Transverse colon (tissue), 4 donors: ENCODE measurements at regions not wholly inside any gene's neighbourhood (a gene's known extent, or its start where the extent isn't known, plus 50 kb on each side); places are given as distances from the start of the nearest gene placed in this dataset.

Source experiments
- EP300 ChIP-seq: sonication (generic); formaldehyde crosslinking; IDR thresholded peaks from one replicate; pipeline ENCODE4 v1.6.1; 2017; ENCODE audit warnings: antibody characterized with exemption, low read depth
- POLR2A ChIP-seq: fragments of 450-650 bp; IDR thresholded peaks from one replicate; pipeline ENCODE4 v1.6.1; 2016; ENCODE audit warnings: antibody characterized with exemption, mild to moderate bottlenecking, moderate library complexity
- POLR2AphosphoS5 ChIP-seq, 3 donors: sonication (generic); formaldehyde crosslinking; IDR thresholded peaks; one replicate each; pipeline ENCODE4 v1.6.1; 2016; ENCODE audit warnings: antibody characterized with exemption in 3 of 3
- TF ChIP-seq, protein P1 (sequence below), 5 experiments: fragments of 200-600 bp in 3 of 5; fragments of 450-650 bp in 2 of 5; sonication (generic) in 3 of 5; IDR thresholded peaks; 1 replicate in 2 of 5; 2 replicates in 3 of 5; pipeline ENCODE4 v1.5.1; 2016 to 2017; ENCODE audit warnings: antibody characterized with exemption in 5 of 5, inconsistent platforms in 3 of 5, mild to moderate bottlenecking in 2 of 5, moderate library complexity in 1 of 5

GRCh38 chr4:180973894-180974293, 1269.3 kb upstream of the TENM3 start:
- TF ChIP-seq, protein P1, sequence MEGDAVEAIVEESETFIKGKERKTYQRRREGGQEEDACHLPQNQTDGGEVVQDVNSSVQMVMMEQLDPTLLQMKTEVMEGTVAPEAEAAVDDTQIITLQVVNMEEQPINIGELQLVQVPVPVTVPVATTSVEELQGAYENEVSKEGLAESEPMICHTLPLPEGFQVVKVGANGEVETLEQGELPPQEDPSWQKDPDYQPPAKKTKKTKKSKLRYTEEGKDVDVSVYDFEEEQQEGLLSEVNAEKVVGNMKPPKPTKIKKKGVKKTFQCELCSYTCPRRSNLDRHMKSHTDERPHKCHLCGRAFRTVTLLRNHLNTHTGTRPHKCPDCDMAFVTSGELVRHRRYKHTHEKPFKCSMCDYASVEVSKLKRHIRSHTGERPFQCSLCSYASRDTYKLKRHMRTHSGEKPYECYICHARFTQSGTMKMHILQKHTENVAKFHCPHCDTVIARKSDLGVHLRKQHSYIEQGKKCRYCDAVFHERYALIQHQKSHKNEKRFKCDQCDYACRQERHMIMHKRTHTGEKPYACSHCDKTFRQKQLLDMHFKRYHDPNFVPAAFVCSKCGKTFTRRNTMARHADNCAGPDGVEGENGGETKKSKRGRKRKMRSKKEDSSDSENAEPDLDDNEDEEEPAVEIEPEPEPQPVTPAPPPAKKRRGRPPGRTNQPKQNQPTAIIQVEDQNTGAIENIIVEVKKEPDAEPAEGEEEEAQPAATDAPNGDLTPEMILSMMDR (IDR thresholded peaks at IDR 0.05) = no peak
- TF ChIP-seq EP300 (no peak), POLR2AphosphoS5 (IDR thresholded peaks at IDR 0.05) (no peak), POLR2A (no peak)
